GM12872 (cell line): ENCODE measurements at regions not wholly inside any gene's neighbourhood (a gene's known extent, or its start where the extent isn't known, plus 50 kb on each side); places are given as distances from the start of the nearest gene placed in this dataset.

Experiments
- TF ChIP-seq, protein P1 (sequence below): IDR thresholded peaks from 3 replicates; pipeline ENCODE4 v1.5.1; 2011; ENCODE audit warnings: low read depth, mild to moderate bottlenecking, low read length, moderate library complexity; ENCODE audit not compliant: insufficient read depth

- TF ChIP-seq, protein P1, sequence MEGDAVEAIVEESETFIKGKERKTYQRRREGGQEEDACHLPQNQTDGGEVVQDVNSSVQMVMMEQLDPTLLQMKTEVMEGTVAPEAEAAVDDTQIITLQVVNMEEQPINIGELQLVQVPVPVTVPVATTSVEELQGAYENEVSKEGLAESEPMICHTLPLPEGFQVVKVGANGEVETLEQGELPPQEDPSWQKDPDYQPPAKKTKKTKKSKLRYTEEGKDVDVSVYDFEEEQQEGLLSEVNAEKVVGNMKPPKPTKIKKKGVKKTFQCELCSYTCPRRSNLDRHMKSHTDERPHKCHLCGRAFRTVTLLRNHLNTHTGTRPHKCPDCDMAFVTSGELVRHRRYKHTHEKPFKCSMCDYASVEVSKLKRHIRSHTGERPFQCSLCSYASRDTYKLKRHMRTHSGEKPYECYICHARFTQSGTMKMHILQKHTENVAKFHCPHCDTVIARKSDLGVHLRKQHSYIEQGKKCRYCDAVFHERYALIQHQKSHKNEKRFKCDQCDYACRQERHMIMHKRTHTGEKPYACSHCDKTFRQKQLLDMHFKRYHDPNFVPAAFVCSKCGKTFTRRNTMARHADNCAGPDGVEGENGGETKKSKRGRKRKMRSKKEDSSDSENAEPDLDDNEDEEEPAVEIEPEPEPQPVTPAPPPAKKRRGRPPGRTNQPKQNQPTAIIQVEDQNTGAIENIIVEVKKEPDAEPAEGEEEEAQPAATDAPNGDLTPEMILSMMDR, result no peak
These were observed 826.2 kb upstream of the TENM3 start for GRCh38 chr4:181416966-181417365.

GRCh38 chr4:181418496-181418895 lies 824.7 kb upstream of the TENM3 start:
- TF ChIP-seq, protein P1, result no peak

GRCh38 chr4:181420950-181421349 lies 822.3 kb upstream of the TENM3 start:
- TF ChIP-seq, protein P1, result no peak

GRCh38 chr4:181424362-181425016 lies 818.7 kb upstream of the TENM3 start:
- TF ChIP-seq, protein P1, result no peak

DNA sequence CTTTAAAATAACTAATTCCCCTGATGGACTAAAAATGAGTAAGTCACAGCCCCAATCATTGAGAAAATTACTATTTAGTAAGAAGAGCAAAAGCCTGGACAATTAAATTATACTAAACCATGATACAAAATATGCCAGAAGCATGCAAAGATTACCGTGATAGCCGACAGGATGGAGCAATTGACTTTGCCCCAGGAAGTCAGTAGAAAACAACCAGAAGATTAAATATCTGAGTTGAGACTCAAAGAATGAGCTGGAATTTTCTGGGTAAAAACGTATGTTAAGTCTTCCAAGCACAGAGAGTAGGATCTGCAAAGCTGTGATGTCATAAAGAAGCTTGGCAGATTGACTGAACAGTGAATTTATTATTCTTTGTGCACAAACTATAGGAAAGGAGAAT lies 816.1 kb upstream of the TENM3 start:
- TF ChIP-seq, protein P1, result no peak

GRCh38 chr4:181431006-181431405 lies 812.2 kb upstream of the TENM3 start:
- TF ChIP-seq, protein P1, result no peak

- TF ChIP-seq, protein P1, result no peak
These were observed 811.5 kb upstream of the TENM3 start for GRCh38 chr4:181431661-181432060.
